Pons (tissue), 1 donor: ENCODE measurements at regions not wholly inside any gene's neighbourhood (a gene's known extent, or its start where the extent isn't known, plus 50 kb on each side); places are given as distances from the start of the nearest gene placed in this dataset.

Experiments
- DNase-seq: peaks from one replicate; pipeline ENCODE4 v3.0.0-alpha.2; 2016; ENCODE audit warnings: low spot score

GRCh38 chr5:28156981-28157380 lies 1118.6 kb upstream of the CDH9 start:
- no peak for DNase-seq

- no peak for DNase-seq
These were observed 1105.1 kb upstream of the CDH9 start for GRCh38 chr5:28143519-28143918.

GRCh38 chr5:28132151-28132550 lies 1093.8 kb upstream of the CDH9 start:
- DNase-seq, result no peak

- no peak for DNase-seq
These were observed 1079.3 kb upstream of the CDH9 start for GRCh38 chr5:28117691-28118090.

- DNase-seq, result no peak
These were observed 1078.9 kb upstream of the CDH9 start for GRCh38 chr5:28117273-28117672.

GRCh38 chr5:28110781-28111180 lies 1072.4 kb upstream of the CDH9 start:
- DNase-seq, result no peak

GRCh38 chr5:28104080-28104479 lies 1065.7 kb upstream of the CDH9 start:
- no peak for DNase-seq

GRCh38 chr5:28084069-28084468 lies 1045.7 kb upstream of the CDH9 start:
- DNase-seq, result no peak

GRCh38 chr5:28082610-28083009 lies 1044.2 kb upstream of the CDH9 start:
- no peak for DNase-seq

GRCh38 chr5:28077291-28078240 lies 1039.2 kb upstream of the CDH9 start:
- no peak for DNase-seq

- DNase-seq, result no peak
These were observed 1028.5 kb upstream of the CDH9 start for GRCh38 chr5:28066856-28067255.

GRCh38 chr5:28065656-28066055 lies 1027.3 kb upstream of the CDH9 start:
- no peak for DNase-seq

- DNase-seq, result no peak
These were observed 1008.2 kb upstream of the CDH9 start for GRCh38 chr5:28046596-28046995.

- DNase-seq, result no peak
These were observed 989.5 kb upstream of the CDH9 start for GRCh38 chr5:28027851-28028250.

- DNase-seq, result no peak
These were observed 978.8 kb upstream of the CDH9 start for GRCh38 chr5:28017178-28017577.

- no peak for DNase-seq
These were observed 976.4 kb upstream of the CDH9 start for GRCh38 chr5:28014779-28015178.

- DNase-seq, result no peak
These were observed 974.2 kb upstream of the CDH9 start for GRCh38 chr5:28012538-28012937.

GRCh38 chr5:28009576-28009975 lies 971.2 kb upstream of the CDH9 start:
- no peak for DNase-seq

- DNase-seq, result no peak
These were observed 958.3 kb upstream of the CDH9 start for GRCh38 chr5:27996665-27997064.

- no peak for DNase-seq
These were observed 957.5 kb upstream of the CDH9 start for GRCh38 chr5:27995867-27996266.

GRCh38 chr5:27978322-27978721 lies 939.9 kb upstream of the CDH9 start:
- DNase-seq, result no peak

- no peak for DNase-seq
These were observed 930.8 kb upstream of the CDH9 start for GRCh38 chr5:27969157-27969556.

GRCh38 chr5:27963050-27963783 lies 924.8 kb upstream of the CDH9 start:
- no peak for DNase-seq
